Stomach (tissue), 8 donors: ENCODE measurements at regions not wholly inside any gene's neighbourhood (a gene's known extent, or its start where the extent isn't known, plus 50 kb on each side); places are given as distances from the start of the nearest gene placed in this dataset.

Experiments
- DNase-seq, 2 donors: peaks; one replicate each; pipeline versions ENCODE4 v3.0.0 to v3.0.0-alpha.2; 2013 to 2019
- H3K27ac ChIP-seq, 5 donors: fragments of 200-600 bp in 4 of 5; sonication (generic) in 4 of 5; one replicate each; pipeline ENCODE4 v1.5.1; 2013 to 2019; ENCODE audit warnings: mild to moderate bottlenecking in 1 of 5, moderate library complexity in 1 of 5
- H3K27me3 ChIP-seq, 3 donors: fragments of 200-600 bp; sonication (generic); one replicate each; pipeline ENCODE4 v1.5.1; 2017 to 2019; ENCODE audit warnings: mixed run types in 1 of 3
- H3K36me3 ChIP-seq, 4 donors: fragments of 200-600 bp; sonication (generic); 1 replicate in 3 of 4; 2 replicates in 1 of 4; pipeline ENCODE4 v1.5.1; 2016 to 2019
- H3K4me1 ChIP-seq, 4 donors: fragments of 200-600 bp; sonication (generic); one replicate each; pipeline ENCODE4 v1.5.1; 2016 to 2019
- H3K4me3 ChIP-seq, 4 donors: fragments of 200-600 bp; sonication (generic) in 3 of 4; one replicate each; pipeline ENCODE4 v1.5.1; 2016 to 2019; ENCODE audit warnings: mild to moderate bottlenecking in 1 of 4
- H3K9me3 ChIP-seq, 4 donors: fragments of 200-600 bp; sonication (generic); one replicate each; pipeline ENCODE4 v1.5.1; 2016 to 2019
- EP300 ChIP-seq: sonication (generic); formaldehyde crosslinking; IDR thresholded peaks from one replicate; pipeline ENCODE4 v1.6.1; 2017; ENCODE audit warnings: antibody characterized with exemption
- POLR2A ChIP-seq, 4 donors: fragments of 450-650 bp; IDR thresholded peaks; one replicate each; pipeline ENCODE4 v1.6.1; 2016; ENCODE audit warnings: antibody characterized with exemption in 4 of 4, control low read depth in 2 of 4, mild to moderate bottlenecking in 1 of 4, moderate library complexity in 1 of 4
- POLR2AphosphoS5 ChIP-seq, 3 donors: sonication (generic); formaldehyde crosslinking; IDR thresholded peaks; one replicate each; pipeline ENCODE4 v1.6.1; 2016; ENCODE audit warnings: antibody characterized with exemption in 3 of 3
- WGBS, 5 donors: extraction: QIAGEN DNeasy Blood & Tissue Kit in 3 of 5; methylation state at CpG; one replicate each; pipeline versions ENCODE4 v1.1.5 to v1.1.7; 2013 to 2018; 5-methylcytosine and 5-hydroxymethylcytosine counted together
- intact Hi-C: fragments of 100-400 bp; cut with DNase I; formaldehyde crosslinking; loops from one replicate; pipeline ENCODE4 v1.15.1; 2023; ENCODE audit warnings: low total_unique reads
- TF ChIP-seq, protein P1 (sequence below), 7 experiments: fragments of 450-650 bp in 4 of 7; fragments of 200-600 bp in 3 of 7; sonication (generic) in 3 of 7; IDR thresholded peaks; one replicate each; pipeline ENCODE4 v1.5.1; 2016 to 2019; ENCODE audit warnings: antibody characterized with exemption in 7 of 7, control low read depth in 2 of 7, mild to moderate bottlenecking in 1 of 7
- donor health status: healthy with polysubstance abuse.
- donor health status: Bipolar disorder and iron deficiency.
- donor health status: healthy.

DNA sequence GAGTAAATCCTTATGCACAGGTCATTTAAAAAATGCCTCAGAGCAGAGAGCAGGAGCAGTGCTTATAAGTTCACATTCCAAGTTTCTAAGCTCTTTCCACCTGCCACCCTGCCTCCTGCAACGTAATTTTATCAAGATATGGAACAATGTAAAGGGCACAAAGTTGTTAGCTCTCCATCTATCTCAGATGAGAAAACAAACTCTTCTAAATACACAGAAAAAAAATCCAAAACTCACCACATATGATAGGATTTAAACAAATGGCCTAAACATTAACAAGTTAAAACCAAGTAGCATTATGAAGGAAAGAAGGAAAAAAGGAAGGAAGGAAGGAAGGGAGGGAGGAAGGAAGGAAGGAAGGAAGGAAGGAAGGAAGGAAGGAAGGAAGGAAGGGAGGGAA, 1132.8 kb downstream of the GRM8 start:
- no peak for TF ChIP-seq POLR2AphosphoS5 (IDR thresholded peaks at IDR 0.05)
- no peak for TF ChIP-seq POLR2A (IDR thresholded peaks at IDR 0.05)
- no peak overlapping the region for H3K27ac ChIP-seq
- intact Hi-C loops = no loop called here
- H3K4me1 ChIP-seq = no peaks in the 10 kb centered on the region
- DNase-seq = no peak
- no peaks in the 10 kb centered on the region for H3K27me3 ChIP-seq
- peaks cover 0 to 7% (median 1%) of the 10 kb centered on the region in 4 donors for H3K9me3 ChIP-seq
- no peaks in the 10 kb centered on the region for H3K36me3 ChIP-seq
- WGBS, 5 donors = 12 to 35% (median 24%) methylated on average over 1 of the region's 1 CpG
- no peak overlapping the region for H3K4me3 ChIP-seq

DNA sequence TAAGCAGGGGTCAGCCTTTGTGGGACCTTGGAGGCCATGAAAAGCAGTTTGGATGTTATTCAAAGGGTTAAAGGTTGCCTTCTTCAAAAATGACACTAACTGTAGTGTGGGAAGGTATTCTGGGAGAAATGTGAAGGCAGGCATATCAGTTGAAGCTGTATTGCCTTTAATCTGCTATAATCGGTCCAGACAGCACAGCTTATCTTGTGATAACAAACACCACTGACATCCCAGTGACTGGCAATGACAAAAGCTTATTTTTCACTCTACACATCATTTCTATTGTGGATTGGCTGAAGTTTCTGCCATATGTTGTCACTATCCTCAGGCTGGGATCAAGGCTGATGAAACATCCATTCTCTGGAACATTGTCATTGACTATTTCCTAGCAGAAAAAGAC, 1149.2 kb downstream of the GRM8 start:
- intact Hi-C loops = no loop called here
- Histone ChIP-seq H3K27me3 (no peaks in the 10 kb centered on the region), H3K36me3 (no peaks in the 10 kb centered on the region), H3K9me3 (peaks cover 0 to 4% (median 0%) of the 10 kb centered on the region in 4 donors), H3K4me1 (no peaks in the 10 kb centered on the region), H3K27ac (no peak overlapping the region), H3K4me3 (no peak overlapping the region)
- 4 to 24% (median 9%) methylated on average over 1 of the region's 1 CpG for WGBS, 5 donors
- DNase-seq = no peak
- TF ChIP-seq EP300 (no peak), POLR2AphosphoS5 (IDR thresholded peaks at IDR 0.05) (no peak)
- TF ChIP-seq, protein P1, sequence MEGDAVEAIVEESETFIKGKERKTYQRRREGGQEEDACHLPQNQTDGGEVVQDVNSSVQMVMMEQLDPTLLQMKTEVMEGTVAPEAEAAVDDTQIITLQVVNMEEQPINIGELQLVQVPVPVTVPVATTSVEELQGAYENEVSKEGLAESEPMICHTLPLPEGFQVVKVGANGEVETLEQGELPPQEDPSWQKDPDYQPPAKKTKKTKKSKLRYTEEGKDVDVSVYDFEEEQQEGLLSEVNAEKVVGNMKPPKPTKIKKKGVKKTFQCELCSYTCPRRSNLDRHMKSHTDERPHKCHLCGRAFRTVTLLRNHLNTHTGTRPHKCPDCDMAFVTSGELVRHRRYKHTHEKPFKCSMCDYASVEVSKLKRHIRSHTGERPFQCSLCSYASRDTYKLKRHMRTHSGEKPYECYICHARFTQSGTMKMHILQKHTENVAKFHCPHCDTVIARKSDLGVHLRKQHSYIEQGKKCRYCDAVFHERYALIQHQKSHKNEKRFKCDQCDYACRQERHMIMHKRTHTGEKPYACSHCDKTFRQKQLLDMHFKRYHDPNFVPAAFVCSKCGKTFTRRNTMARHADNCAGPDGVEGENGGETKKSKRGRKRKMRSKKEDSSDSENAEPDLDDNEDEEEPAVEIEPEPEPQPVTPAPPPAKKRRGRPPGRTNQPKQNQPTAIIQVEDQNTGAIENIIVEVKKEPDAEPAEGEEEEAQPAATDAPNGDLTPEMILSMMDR (IDR thresholded peaks at IDR 0.05) = no peak

DNA sequence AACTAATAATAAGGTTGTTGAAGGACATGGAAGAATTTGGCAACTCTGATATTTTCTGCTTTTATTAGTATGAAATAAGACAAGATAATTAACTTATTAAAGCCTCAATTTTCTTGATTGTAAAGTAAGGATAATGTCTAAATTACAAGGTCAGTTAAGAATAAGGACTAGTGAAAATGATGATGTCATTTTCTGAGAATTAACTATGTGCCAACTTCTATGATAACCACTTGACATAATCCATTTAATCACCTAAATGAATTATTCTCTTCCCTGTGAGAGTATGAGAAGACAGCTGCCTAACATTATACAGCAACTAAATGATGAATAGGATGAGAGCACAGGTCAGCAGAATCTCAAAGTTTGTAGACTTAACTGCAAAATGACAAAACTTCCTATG, 1153.4 kb upstream of the POT1 start:
- no peak for DNase-seq
- H3K27me3 ChIP-seq = no peaks in the 10 kb centered on the region
- intact Hi-C loops = no loop called here
- H3K4me1 ChIP-seq = no peaks in the 10 kb centered on the region
- H3K27ac ChIP-seq = no peak overlapping the region
- peaks cover 0 to 20% (median 2%) of the 10 kb centered on the region in 4 donors for H3K9me3 ChIP-seq
- TF ChIP-seq POLR2AphosphoS5 (IDR thresholded peaks at IDR 0.05) (no peak), POLR2A (IDR thresholded peaks at IDR 0.05) (no peak), EP300 (no peak)
- TF ChIP-seq, protein P1 (IDR thresholded peaks at IDR 0.05) = no peak
- H3K36me3 ChIP-seq = no peaks in the 10 kb centered on the region
- H3K4me3 ChIP-seq = no peak overlapping the region

DNA sequence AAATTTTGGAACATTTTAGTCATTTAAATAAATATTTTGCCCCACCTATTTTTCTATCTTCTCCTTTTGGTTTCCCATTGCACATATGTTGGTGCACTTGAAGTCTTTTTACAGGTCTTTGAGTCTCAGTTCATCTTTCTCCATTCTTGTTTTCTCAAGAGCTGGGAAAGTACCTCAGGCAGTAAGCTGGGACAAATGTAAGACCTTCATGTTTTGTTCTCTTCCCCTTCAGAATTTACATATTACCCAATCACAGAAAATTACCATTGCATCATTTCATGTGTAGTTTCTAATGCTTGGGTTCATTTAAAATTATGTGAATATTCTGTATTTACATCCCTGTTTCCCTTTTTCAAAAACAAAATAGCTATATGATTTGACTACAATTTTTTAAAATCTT, 1150.0 kb upstream of the POT1 start:
- no peak for TF ChIP-seq POLR2AphosphoS5 (IDR thresholded peaks at IDR 0.05)
- H3K4me1 ChIP-seq = no peaks in the 10 kb centered on the region
- H3K36me3 ChIP-seq = no peaks in the 10 kb centered on the region
- no peaks in the 10 kb centered on the region for H3K27me3 ChIP-seq
- DNase-seq = no peak
- no peaks in the 10 kb centered on the region for H3K9me3 ChIP-seq
- no peak overlapping the region for H3K27ac ChIP-seq
- intact Hi-C loops = no loop called here
- no peak overlapping the region for H3K4me3 ChIP-seq

DNA sequence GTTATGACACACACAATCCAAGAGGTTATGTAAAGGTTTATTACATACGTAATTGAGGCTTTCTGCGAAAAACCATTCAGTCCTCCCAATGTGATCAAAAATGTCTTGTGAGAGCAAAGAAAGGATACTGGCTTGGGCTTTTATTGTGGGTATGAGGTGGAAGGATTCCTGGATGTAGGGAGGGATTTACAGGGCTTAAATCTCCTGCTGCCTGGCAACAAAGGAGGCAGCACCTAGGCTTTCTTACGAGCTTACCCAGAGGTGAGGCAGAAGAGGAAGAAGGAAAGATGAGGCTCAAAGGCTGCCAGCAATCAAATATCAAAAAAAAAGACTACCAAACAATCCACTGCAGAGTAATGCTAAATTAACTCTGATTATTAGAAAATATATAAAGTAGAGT, 1149.5 kb upstream of the POT1 start:
- intact Hi-C loops = no loop called here
- 67 to 82% (median 78%) methylated on average over 3 of the region's 3 CpGs for WGBS, 5 donors
- no peak for TF ChIP-seq POLR2A (IDR thresholded peaks at IDR 0.05)
- TF ChIP-seq EP300 = no peak
- TF ChIP-seq, protein P1 (IDR thresholded peaks at IDR 0.05) = no peak
- no peak for TF ChIP-seq POLR2AphosphoS5 (IDR thresholded peaks at IDR 0.05)

DNA sequence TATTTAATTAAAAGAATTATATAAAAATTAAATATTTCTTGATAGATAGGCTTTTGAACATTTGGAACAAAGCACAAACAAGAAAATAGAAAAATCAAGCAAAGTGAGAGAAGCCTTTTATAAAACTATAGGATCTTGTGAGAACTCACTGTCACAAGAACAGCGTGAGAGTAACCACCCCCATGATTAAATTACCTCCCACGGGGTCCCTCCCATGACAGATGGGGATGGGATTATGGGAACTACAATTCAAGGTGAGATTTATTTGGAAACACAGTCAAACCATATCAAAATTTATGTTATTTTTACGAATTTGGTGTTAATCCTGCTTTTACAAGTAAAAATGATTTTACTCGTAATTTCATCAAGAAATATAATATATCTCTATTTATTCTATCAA, 1136.1 kb upstream of the POT1 start:
- Histone ChIP-seq H3K4me1 (no peaks in the 10 kb centered on the region), H3K9me3 (no peaks in the 10 kb centered on the region), H3K27ac (no peak overlapping the region), H3K36me3 (no peaks in the 10 kb centered on the region), H3K4me3 (no peak overlapping the region), H3K27me3 (no peaks in the 10 kb centered on the region)
- DNase-seq = no peak
- intact Hi-C loops = no loop called here
- 62 to 76% (median 67%) methylated on average over 4 of the region's 4 CpGs for WGBS, 5 donors
- no peak for TF ChIP-seq EP300
- TF ChIP-seq, protein P1 (IDR thresholded peaks at IDR 0.05) = no peak
- TF ChIP-seq POLR2AphosphoS5 (IDR thresholded peaks at IDR 0.05) = no peak
- TF ChIP-seq POLR2A (IDR thresholded peaks at IDR 0.05) = no peak

More for the DNA sequence above, 1149.5 kb upstream of the POT1 start:
- no peaks in the 10 kb centered on the region for H3K9me3 ChIP-seq
- no peaks in the 10 kb centered on the region for H3K4me1 ChIP-seq
- no peak overlapping the region for H3K27ac ChIP-seq
- DNase-seq = no peak
- H3K27me3 ChIP-seq = no peaks in the 10 kb centered on the region
- no peak overlapping the region for H3K4me3 ChIP-seq
- no peaks in the 10 kb centered on the region for H3K36me3 ChIP-seq
